Osteoblast (primary cell): ENCODE measurements at regions not wholly inside any gene's neighbourhood (a gene's known extent, or its start where the extent isn't known, plus 50 kb on each side); places are given as distances from the start of the nearest gene placed in this dataset.

Source experiments
- DNase-seq: peaks from one replicate; pipeline ENCODE4 v3.0.0; 2011; ENCODE audit warnings: low spot score, mixed read lengths; ENCODE audit not compliant: insufficient read length; ENCODE audit errors: missing footprints
- H2AFZ ChIP-seq: 2 replicates; pipeline ENCODE4 v1.6.0; 2011; ENCODE audit warnings: mild to moderate bottlenecking, low read length
- H3K27ac ChIP-seq: 2 replicates; pipeline ENCODE4 v1.5.1; 2011; ENCODE audit warnings: mild to moderate bottlenecking, low read depth, low read length, moderate library complexity
- H3K27me3 ChIP-seq: 2 replicates; pipeline ENCODE4 v1.6.0; 2012; ENCODE audit warnings: mild to moderate bottlenecking, control low read depth, inconsistent platforms, low read length, moderate library complexity; ENCODE audit not compliant: insufficient read depth
- H3K36me3 ChIP-seq: 2 replicates; pipeline ENCODE4 v1.5.1; 2011; ENCODE audit warnings: mild to moderate bottlenecking, low read length, control low read depth, moderate library complexity; ENCODE audit not compliant: insufficient read depth
- H3K4me1 ChIP-seq: 2 replicates; pipeline ENCODE4 v1.5.1; 2011; ENCODE audit warnings: mild to moderate bottlenecking, low read length, control low read depth, moderate library complexity; ENCODE audit not compliant: insufficient read depth
- H3K4me2 ChIP-seq: 2 replicates; pipeline ENCODE4 v1.6.0; 2011; ENCODE audit warnings: mild to moderate bottlenecking, low read length; ENCODE audit not compliant: insufficient read depth
- H3K4me3 ChIP-seq: fragments of 200-600 bp; sonication (generic); 3 replicates; pipeline ENCODE4 v1.5.1; 2012; ENCODE audit warnings: mild to moderate bottlenecking, low read length, inconsistent platforms; ENCODE audit not compliant: insufficient read depth
- H3K79me2 ChIP-seq: 2 replicates; pipeline ENCODE4 v1.6.0; 2012; ENCODE audit warnings: mild to moderate bottlenecking, low read length, control low read depth, inconsistent platforms; ENCODE audit not compliant: insufficient read depth
- H3K9me3 ChIP-seq: 2 replicates; pipeline ENCODE4 v1.5.1; 2011; ENCODE audit warnings: low read depth, low read length, control low read depth
- H4K20me1 ChIP-seq: 2 replicates; pipeline ENCODE4 v1.6.0; 2012; ENCODE audit warnings: mild to moderate bottlenecking, low read length, control low read depth; ENCODE audit not compliant: insufficient read depth
- TF ChIP-seq, protein P1 (sequence below): IDR thresholded peaks from 2 replicates; pipeline ENCODE4 v1.5.1; 2011; ENCODE audit warnings: mild to moderate bottlenecking, low read depth, low read length, moderate library complexity; ENCODE audit errors: extremely low read depth

DNA sequence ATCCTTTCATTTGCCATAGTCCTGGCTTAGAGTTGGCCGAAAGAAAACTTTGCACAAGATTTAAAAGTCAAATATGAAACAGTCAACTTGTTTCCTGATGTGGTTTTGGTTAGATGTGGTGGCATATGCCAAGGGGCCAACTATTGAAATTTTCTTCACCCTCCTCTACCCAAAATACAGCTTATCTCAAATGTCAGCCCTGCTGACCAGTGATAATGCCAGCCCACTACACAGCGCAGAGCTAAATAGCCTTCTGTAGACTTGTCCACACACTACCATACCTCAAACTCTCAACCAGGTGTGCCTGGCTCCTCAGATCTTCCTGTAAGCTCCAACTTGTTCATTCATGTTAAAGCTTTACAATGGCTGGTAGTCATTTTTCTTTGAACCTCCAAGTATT, 368.5 kb upstream of the STAC start:
- Histone ChIP-seq H3K4me2 (no peak overlapping the region), H4K20me1 (no peaks in the 10 kb centered on the region), H3K4me3 (no peak overlapping the region), H3K27me3 (no peaks in the 10 kb centered on the region), H3K27ac (no peak overlapping the region), H2AFZ (no peak overlapping the region), H3K9me3 (no peaks in the 10 kb centered on the region), H3K36me3 (no peaks in the 10 kb centered on the region), H3K79me2 (no peaks in the 10 kb centered on the region), H3K4me1 (no peaks in the 10 kb centered on the region)
- DNase-seq = no peak
- TF ChIP-seq, protein P1, sequence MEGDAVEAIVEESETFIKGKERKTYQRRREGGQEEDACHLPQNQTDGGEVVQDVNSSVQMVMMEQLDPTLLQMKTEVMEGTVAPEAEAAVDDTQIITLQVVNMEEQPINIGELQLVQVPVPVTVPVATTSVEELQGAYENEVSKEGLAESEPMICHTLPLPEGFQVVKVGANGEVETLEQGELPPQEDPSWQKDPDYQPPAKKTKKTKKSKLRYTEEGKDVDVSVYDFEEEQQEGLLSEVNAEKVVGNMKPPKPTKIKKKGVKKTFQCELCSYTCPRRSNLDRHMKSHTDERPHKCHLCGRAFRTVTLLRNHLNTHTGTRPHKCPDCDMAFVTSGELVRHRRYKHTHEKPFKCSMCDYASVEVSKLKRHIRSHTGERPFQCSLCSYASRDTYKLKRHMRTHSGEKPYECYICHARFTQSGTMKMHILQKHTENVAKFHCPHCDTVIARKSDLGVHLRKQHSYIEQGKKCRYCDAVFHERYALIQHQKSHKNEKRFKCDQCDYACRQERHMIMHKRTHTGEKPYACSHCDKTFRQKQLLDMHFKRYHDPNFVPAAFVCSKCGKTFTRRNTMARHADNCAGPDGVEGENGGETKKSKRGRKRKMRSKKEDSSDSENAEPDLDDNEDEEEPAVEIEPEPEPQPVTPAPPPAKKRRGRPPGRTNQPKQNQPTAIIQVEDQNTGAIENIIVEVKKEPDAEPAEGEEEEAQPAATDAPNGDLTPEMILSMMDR = no peak

DNA sequence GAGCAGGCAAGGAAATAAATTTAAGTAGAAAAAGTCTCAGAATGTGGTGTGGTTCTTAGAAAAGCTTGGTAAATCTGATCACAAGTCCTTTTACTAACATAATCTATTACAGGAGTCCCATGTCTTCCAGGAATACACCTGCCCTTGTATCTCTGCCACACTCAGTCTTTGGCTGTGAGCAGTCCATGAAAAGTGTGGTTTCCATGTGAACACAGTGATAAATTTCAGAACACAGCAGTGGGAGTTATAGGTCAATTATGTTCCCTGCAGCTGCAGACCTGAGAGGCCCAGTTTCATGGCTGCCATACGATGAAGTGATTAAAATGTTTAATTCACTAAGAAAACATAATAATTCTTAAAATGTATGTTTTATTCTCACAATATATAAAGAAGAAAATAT, 366.9 kb upstream of the STAC start:
- Histone ChIP-seq H3K4me3 (no peak overlapping the region), H3K36me3 (no peaks in the 10 kb centered on the region), H3K27me3 (no peaks in the 10 kb centered on the region), H3K9me3 (no peaks in the 10 kb centered on the region), H3K79me2 (no peaks in the 10 kb centered on the region), H2AFZ (no peak overlapping the region), H3K27ac (no peak overlapping the region), H3K4me2 (no peak overlapping the region), H3K4me1 (no peaks in the 10 kb centered on the region), H4K20me1 (no peaks in the 10 kb centered on the region)
- DNase-seq = no peak
- TF ChIP-seq, protein P1 = no peak

DNA sequence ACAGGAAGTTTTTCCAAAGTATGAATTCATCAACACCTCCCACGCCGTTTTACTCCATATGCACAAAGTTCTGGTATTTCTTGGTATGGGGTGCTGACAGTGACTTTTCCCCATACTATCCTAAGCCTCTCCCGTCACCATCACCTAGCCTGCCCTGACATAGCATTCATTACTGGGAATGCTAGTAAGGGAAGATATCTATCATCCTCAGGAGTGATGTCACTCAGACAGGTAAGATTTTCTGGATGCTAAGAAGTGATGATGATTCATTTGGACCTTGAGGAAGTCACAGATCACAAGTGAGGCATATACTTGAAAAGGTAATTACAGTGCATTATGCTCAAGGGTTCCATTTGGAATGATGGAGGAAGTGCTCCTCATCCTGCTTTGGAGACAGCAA, 355.1 kb upstream of the STAC start:
- Histone ChIP-seq H3K4me2 (no peak overlapping the region), H3K4me3 (no peak overlapping the region), H3K36me3 (no peaks in the 10 kb centered on the region), H3K9me3 (no peaks in the 10 kb centered on the region), H3K27ac (no peak overlapping the region), H3K4me1 (no peaks in the 10 kb centered on the region), H3K79me2 (no peaks in the 10 kb centered on the region), H2AFZ (no peak overlapping the region), H4K20me1 (no peaks in the 10 kb centered on the region), H3K27me3 (no peaks in the 10 kb centered on the region)
- no peak for DNase-seq
- TF ChIP-seq, protein P1 = no peak

DNA sequence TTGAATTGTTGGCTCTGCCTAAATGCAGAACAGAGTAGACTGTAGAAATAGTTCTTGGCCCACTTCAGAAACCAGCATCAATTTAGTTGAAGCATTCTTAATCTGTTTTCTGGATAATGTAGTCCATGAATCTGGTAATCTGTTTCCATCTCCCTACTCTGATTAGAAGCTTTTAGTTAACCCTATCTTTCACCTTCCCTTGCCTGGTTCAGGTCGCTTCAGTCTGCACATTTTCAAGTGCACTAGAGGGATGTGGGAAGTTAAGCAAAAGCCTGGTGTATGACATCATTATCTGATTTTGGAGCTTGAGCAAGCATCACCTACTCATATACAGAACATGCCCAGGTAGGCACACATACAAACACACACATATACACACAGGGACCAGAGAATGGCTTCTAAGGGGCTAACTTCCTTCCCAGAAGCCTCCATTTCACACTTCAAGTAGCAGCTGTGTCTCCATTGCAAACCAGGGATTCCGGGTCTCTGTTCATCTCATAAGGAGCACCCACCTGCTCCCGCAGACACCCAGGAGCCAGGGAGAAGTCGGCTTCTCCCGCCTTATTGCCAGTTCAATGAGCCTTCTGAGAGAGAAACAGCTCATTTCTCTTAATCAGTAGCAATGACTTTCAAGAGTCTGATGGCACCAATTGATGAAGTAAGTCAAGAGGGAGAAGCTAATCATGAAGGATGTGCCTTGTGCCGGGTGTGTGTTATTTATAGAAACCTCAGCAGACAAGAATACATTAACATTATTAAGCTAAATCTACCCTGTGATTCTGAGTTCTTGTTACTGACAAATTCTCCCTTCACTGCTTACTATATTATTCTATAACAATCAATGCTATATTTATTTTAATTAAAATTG, 347.9 kb upstream of the STAC start:
- H3K9me3 ChIP-seq = no peaks in the 10 kb centered on the region
- H3K36me3 ChIP-seq = no peaks in the 10 kb centered on the region
- DNase-seq = no peak
- H4K20me1 ChIP-seq = no peaks in the 10 kb centered on the region
- TF ChIP-seq, protein P1 = no peak
- no peak overlapping the region for H2AFZ ChIP-seq
- H3K27me3 ChIP-seq = no peaks in the 10 kb centered on the region
- no peaks in the 10 kb centered on the region for H3K4me1 ChIP-seq
- no peak overlapping the region for H3K27ac ChIP-seq
- no peak overlapping the region for H3K4me3 ChIP-seq
- no peaks in the 10 kb centered on the region for H3K79me2 ChIP-seq
- no peak overlapping the region for H3K4me2 ChIP-seq
